ENCODE measurements at regions not wholly inside any gene's neighbourhood (a gene's known extent, or its start where the extent isn't known, plus 50 kb on each side); places are given as distances from the start of the nearest gene placed in this dataset.

DNA sequence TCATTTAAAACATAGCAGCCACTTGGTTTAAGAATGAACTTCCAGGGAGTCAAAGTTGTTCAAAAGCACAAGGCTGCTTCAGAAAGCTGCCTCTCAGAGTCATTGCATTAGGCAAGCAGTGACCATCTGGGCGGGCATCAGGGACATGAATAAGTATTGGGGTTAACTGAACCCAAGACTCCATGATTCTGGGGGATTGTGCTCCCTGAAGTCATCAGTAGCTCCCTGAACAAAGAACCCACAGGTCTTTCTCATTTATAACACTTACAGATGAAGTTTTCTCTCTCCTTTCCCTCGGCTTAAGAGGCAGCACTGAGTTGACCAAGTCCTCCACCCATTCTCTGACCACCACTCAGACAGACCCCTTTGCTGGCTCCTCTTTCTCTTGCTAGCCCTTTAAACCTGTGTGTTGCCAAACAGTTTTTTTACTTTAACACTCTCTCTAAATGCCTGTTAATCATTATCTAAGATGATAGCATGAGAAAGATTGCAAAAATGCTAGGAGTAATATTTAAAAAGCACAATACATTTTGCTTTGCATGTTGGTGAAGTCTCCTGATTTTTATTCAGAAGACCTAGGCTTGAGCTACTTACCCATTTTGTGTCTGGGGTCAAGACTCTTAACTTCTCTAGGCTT, 77.0 kb upstream of the ARHGAP29 start:
- ChIA-PET CTCF (no interaction called here), POLR2A (no interaction called here)
- no peaks in the 10 kb centered on the region for H3K4me1 ChIP-seq (ENCODE audit: control extremely low read depth in 1 of 4, control insufficient read depth in 4 of 4, insufficient read depth in 4 of 4, low read length in 3 of 4)
- WGBS (ENCODE audit: insufficient coverage): 100% methylated on average over 2 of the region's 2 CpGs
- no peak for DNase-seq
- no peak overlapping the region for H3K27ac ChIP-seq (ENCODE audit: insufficient read depth in 1 of 2, low read depth in 1 of 2, low read length in 2 of 2, poor library complexity in 1 of 2, severe bottlenecking in 2 of 2)
- H3K9me3 ChIP-seq (ENCODE audit: control extremely low read depth in 1 of 5, control insufficient read depth in 4 of 5, insufficient read depth in 2 of 5, low read depth in 1 of 5, low read length in 4 of 5): peaks cover 0 to 3% (median 0%) of the 10 kb centered on the region in 5 experiments
- no peak overlapping the region for H3K4me3 ChIP-seq (ENCODE audit: control insufficient read depth in 1 of 7, extremely low read depth in 1 of 7, insufficient read depth in 4 of 7, low read depth in 2 of 7, low read length in 6 of 7)
- H3K27me3 ChIP-seq (replicated peaks in 2 of 5; ENCODE audit: control insufficient read depth in 4 of 5, insufficient read depth in 5 of 5, low read length in 4 of 5): no peaks in the 10 kb centered on the region
- H3K36me3 ChIP-seq (ENCODE audit: control insufficient read depth in 4 of 4, insufficient read depth in 4 of 4, low read length in 3 of 4): no peaks in the 10 kb centered on the region

DNA sequence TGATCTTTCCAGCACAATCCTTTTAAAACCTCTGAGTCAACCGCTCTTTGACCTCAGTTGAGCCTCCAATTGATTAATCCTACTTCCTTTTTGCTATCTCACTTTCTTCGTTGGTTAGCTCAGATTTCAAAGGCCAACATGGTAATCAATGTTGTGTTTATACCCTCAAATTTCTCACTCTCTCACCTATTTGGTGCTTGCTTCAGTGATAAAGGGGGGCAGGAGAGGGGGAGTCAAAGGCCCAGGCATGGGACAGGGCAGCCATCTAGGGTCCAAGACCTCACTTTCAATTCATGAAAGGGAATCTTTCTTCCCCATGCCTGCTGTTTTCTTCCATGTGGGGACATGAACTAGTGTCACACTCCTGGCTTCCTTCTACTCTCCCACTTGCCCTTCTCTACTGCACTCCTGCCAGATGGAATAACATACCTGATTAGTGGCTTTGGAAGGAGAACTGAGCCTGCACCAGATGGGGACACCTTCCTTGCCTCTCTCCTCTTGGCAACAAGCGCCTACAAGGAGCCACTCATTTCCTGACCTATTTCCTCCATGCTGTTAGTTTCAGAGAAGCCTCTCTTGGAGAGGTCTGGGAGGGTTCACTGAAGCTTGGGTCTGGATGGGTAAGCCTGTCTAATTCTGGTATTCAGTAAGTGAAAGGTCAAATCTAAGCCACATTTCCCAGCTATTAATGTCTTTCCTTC, 73.3 kb upstream of the ARHGAP29 start:
- Histone ChIP-seq H3K4me1 (ENCODE audit: control extremely low read depth in 1 of 4, control insufficient read depth in 4 of 4, insufficient read depth in 4 of 4, low read length in 3 of 4) (no peaks in the 10 kb centered on the region), H3K4me3 (ENCODE audit: control insufficient read depth in 1 of 7, extremely low read depth in 1 of 7, insufficient read depth in 4 of 7, low read depth in 2 of 7, low read length in 6 of 7) (no peak overlapping the region), H3K27ac (ENCODE audit: insufficient read depth in 1 of 2, low read depth in 1 of 2, low read length in 2 of 2, poor library complexity in 1 of 2, severe bottlenecking in 2 of 2) (no peak overlapping the region), H3K27me3 (replicated peaks in 2 of 5; ENCODE audit: control insufficient read depth in 4 of 5, insufficient read depth in 5 of 5, low read length in 4 of 5) (no peaks in the 10 kb centered on the region), H3K9me3 (ENCODE audit: control extremely low read depth in 1 of 5, control insufficient read depth in 4 of 5, insufficient read depth in 2 of 5, low read depth in 1 of 5, low read length in 4 of 5) (peaks cover 0 to 3% (median 0%) of the 10 kb centered on the region in 5 experiments), H3K36me3 (ENCODE audit: control insufficient read depth in 4 of 4, insufficient read depth in 4 of 4, low read length in 3 of 4) (no peaks in the 10 kb centered on the region)
- WGBS (ENCODE audit: insufficient coverage): 100% methylated on average over 1 of the region's 3 CpGs
- POLR2A ChIA-PET: no interaction called here
- CTCF ChIA-PET: no interaction called here
- no peak for DNase-seq

DNA sequence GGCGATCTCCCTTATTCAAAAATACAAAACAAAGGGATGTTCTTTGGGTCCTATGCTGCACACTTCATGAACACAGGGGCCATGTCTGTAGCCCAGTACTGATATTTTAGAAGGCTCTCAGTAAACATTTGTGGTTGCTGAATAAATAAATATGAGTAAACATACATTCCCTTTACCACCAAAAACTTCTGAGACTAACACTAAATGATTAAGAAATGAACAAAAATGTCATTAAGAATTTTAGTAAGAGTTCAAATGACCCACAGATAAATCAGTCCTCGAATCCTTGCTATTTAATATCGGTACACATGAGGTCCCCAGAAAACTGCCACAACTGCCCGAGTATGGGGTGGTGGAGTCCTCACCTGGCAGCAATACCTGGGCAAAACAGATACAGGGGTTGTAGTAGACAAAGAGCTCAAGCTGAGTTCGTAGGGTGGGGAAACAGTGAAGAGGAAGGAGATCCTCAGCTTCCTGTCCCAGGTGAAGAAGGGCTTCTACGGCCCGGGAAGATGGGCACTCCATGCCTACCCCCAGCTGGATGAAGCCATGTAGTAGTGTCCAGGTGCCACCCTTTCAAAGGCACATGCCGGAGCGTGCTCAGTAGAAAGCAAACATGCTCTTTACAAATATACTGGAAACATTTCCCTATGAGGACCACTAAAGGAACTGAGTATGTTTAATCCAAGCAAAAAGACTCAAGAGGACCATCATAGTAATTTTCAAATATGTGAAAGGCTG, 72.6 kb upstream of the ARHGAP29 start:
- H3K36me3 ChIP-seq (ENCODE audit: control insufficient read depth in 4 of 4, insufficient read depth in 4 of 4, low read length in 3 of 4): no peaks in the 10 kb centered on the region
- peaks cover 0 to 3% (median 0%) of the 10 kb centered on the region in 5 experiments for H3K9me3 ChIP-seq (ENCODE audit: control extremely low read depth in 1 of 5, control insufficient read depth in 4 of 5, insufficient read depth in 2 of 5, low read depth in 1 of 5, low read length in 4 of 5)
- DNase-seq: no peak
- no peaks in the 10 kb centered on the region for H3K27me3 ChIP-seq (replicated peaks in 2 of 5; ENCODE audit: control insufficient read depth in 4 of 5, insufficient read depth in 5 of 5, low read length in 4 of 5)
- H3K4me1 ChIP-seq (ENCODE audit: control extremely low read depth in 1 of 4, control insufficient read depth in 4 of 4, insufficient read depth in 4 of 4, low read length in 3 of 4): no peaks in the 10 kb centered on the region
- CTCF ChIA-PET: interaction anchor here (0.6 kb wide), 1 partner anchor 1327 kb away, joined by 4 read pairs; no protein-coding TSS in a partner anchor
- POLR2A ChIA-PET: no interaction called here
- 98% methylated on average over 7 of the region's 9 CpGs for WGBS (ENCODE audit: insufficient coverage)
- no peak overlapping the region for H3K27ac ChIP-seq (ENCODE audit: insufficient read depth in 1 of 2, low read depth in 1 of 2, low read length in 2 of 2, poor library complexity in 1 of 2, severe bottlenecking in 2 of 2)
- no peak overlapping the region for H3K4me3 ChIP-seq (ENCODE audit: control insufficient read depth in 1 of 7, extremely low read depth in 1 of 7, insufficient read depth in 4 of 7, low read depth in 2 of 7, low read length in 6 of 7)

GRCh38 chr1:94309216-94309615, 71.8 kb upstream of the ARHGAP29 start:
- ChIA-PET CTCF (interaction anchor here (0.6 kb wide), 1 partner anchor 1326 kb away, joined by 4 read pairs; no protein-coding TSS in a partner anchor), POLR2A (no interaction called here)
- H3K4me3 ChIP-seq (ENCODE audit: control insufficient read depth in 1 of 7, extremely low read depth in 1 of 7, insufficient read depth in 4 of 7, low read depth in 2 of 7, low read length in 6 of 7): no peak overlapping the region
- no peak for DNase-seq
- peaks cover 0 to 3% (median 0%) of the 10 kb centered on the region in 5 experiments for H3K9me3 ChIP-seq (ENCODE audit: control extremely low read depth in 1 of 5, control insufficient read depth in 4 of 5, insufficient read depth in 2 of 5, low read depth in 1 of 5, low read length in 4 of 5)
- no peaks in the 10 kb centered on the region for H3K27me3 ChIP-seq (replicated peaks in 2 of 5; ENCODE audit: control insufficient read depth in 4 of 5, insufficient read depth in 5 of 5, low read length in 4 of 5)
- peaks cover 0 to under 1% (median 0%) of the 10 kb centered on the region in 4 experiments for H3K4me1 ChIP-seq (ENCODE audit: control extremely low read depth in 1 of 4, control insufficient read depth in 4 of 4, insufficient read depth in 4 of 4, low read length in 3 of 4)
- no peak overlapping the region for H3K27ac ChIP-seq (ENCODE audit: insufficient read depth in 1 of 2, low read depth in 1 of 2, low read length in 2 of 2, poor library complexity in 1 of 2, severe bottlenecking in 2 of 2)
- 100% methylated on average over 2 of the region's 4 CpGs for WGBS (ENCODE audit: insufficient coverage)
- no peaks in the 10 kb centered on the region for H3K36me3 ChIP-seq (ENCODE audit: control insufficient read depth in 4 of 4, insufficient read depth in 4 of 4, low read length in 3 of 4)

GRCh38 chr1:94306521-94306920, 69.1 kb upstream of the ARHGAP29 start:
- Histone ChIP-seq H3K27me3 (replicated peaks in 2 of 5; ENCODE audit: control insufficient read depth in 4 of 5, insufficient read depth in 5 of 5, low read length in 4 of 5) (no peaks in the 10 kb centered on the region), H3K27ac (ENCODE audit: insufficient read depth in 1 of 2, low read depth in 1 of 2, low read length in 2 of 2, poor library complexity in 1 of 2, severe bottlenecking in 2 of 2) (no peak overlapping the region), H3K4me3 (ENCODE audit: control insufficient read depth in 1 of 7, extremely low read depth in 1 of 7, insufficient read depth in 4 of 7, low read depth in 2 of 7, low read length in 6 of 7) (no peak overlapping the region), H3K9me3 (ENCODE audit: control extremely low read depth in 1 of 5, control insufficient read depth in 4 of 5, insufficient read depth in 2 of 5, low read depth in 1 of 5, low read length in 4 of 5) (peaks cover 0 to 3% (median 0%) of the 10 kb centered on the region in 5 experiments), H3K4me1 (ENCODE audit: control extremely low read depth in 1 of 4, control insufficient read depth in 4 of 4, insufficient read depth in 4 of 4, low read length in 3 of 4) (peaks cover 0 to 23% (median 16%) of the 10 kb centered on the region in 4 experiments), H3K36me3 (ENCODE audit: control insufficient read depth in 4 of 4, insufficient read depth in 4 of 4, low read length in 3 of 4) (no peaks in the 10 kb centered on the region)
- ChIA-PET POLR2A (no interaction called here), CTCF (no interaction called here)
- WGBS (ENCODE audit: insufficient coverage): no CpG with 5 or more reads among the region's 1 CpG
- DNase-seq: no peak

DNA sequence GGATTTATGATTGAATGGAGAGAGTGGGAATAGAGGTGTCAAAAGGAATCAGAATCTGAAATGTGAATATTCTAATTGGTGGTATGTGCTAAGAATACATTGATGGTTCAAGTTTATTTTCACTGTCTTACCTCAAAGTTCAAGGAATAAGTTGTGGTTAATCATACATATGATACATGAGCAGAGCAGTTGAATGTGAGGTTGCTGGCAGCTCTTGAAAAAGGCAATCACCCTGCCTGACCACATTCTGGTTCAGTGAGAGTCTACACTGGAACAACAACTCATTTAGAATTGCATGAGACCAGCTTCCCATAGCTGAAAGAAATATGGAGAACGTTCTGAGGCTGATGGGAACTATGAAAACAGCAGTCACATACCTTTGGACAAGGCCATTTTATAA, 68.3 kb upstream of the ARHGAP29 start:
- H3K4me1 ChIP-seq (ENCODE audit: control extremely low read depth in 1 of 4, control insufficient read depth in 4 of 4, insufficient read depth in 4 of 4, low read length in 3 of 4): peaks cover 0 to 23% (median 16%) of the 10 kb centered on the region in 4 experiments
- ChIA-PET CTCF (no interaction called here), POLR2A (no interaction called here)
- WGBS (ENCODE audit: insufficient coverage): 100% methylated on average over 1 of the region's 1 CpG
- no peak overlapping the region for H3K4me3 ChIP-seq (ENCODE audit: control insufficient read depth in 1 of 7, extremely low read depth in 1 of 7, insufficient read depth in 4 of 7, low read depth in 2 of 7, low read length in 6 of 7)
- no peak overlapping the region for H3K27ac ChIP-seq (ENCODE audit: insufficient read depth in 1 of 2, low read depth in 1 of 2, low read length in 2 of 2, poor library complexity in 1 of 2, severe bottlenecking in 2 of 2)
- H3K27me3 ChIP-seq (replicated peaks in 2 of 5; ENCODE audit: control insufficient read depth in 4 of 5, insufficient read depth in 5 of 5, low read length in 4 of 5): no peaks in the 10 kb centered on the region
- peaks cover 0 to 1% (median 0%) of the 10 kb centered on the region in 5 experiments for H3K9me3 ChIP-seq (ENCODE audit: control extremely low read depth in 1 of 5, control insufficient read depth in 4 of 5, insufficient read depth in 2 of 5, low read depth in 1 of 5, low read length in 4 of 5)
- no peaks in the 10 kb centered on the region for H3K36me3 ChIP-seq (ENCODE audit: control insufficient read depth in 4 of 4, insufficient read depth in 4 of 4, low read length in 3 of 4)
- DNase-seq: no peak

DNA sequence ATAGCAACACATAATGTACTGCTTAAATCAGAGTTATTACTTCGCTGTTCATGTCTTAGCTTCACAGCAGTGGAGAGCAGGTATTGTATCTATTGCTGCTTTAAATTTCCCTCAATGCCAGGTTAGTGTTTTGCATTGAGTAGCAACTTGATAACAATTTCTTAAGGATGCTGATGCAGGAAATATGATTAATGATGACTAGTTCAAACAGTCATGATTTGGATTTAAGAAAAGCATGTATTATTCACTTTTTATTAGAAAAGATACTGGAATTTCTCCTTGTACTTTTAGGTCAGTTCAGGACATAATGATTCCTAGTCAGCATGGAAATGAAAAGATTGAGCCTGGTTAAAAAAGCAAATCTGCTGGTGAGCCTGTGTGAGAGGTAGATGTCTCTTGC, 67.2 kb upstream of the ARHGAP29 start:
- Histone ChIP-seq H3K27me3 (replicated peaks in 2 of 5; ENCODE audit: control insufficient read depth in 4 of 5, insufficient read depth in 5 of 5, low read length in 4 of 5) (no peaks in the 10 kb centered on the region), H3K27ac (ENCODE audit: insufficient read depth in 1 of 2, low read depth in 1 of 2, low read length in 2 of 2, poor library complexity in 1 of 2, severe bottlenecking in 2 of 2) (no peak overlapping the region), H3K4me1 (ENCODE audit: control extremely low read depth in 1 of 4, control insufficient read depth in 4 of 4, insufficient read depth in 4 of 4, low read length in 3 of 4) (peaks cover 0 to 23% (median 16%) of the 10 kb centered on the region in 4 experiments), H3K4me3 (ENCODE audit: control insufficient read depth in 1 of 7, extremely low read depth in 1 of 7, insufficient read depth in 4 of 7, low read depth in 2 of 7, low read length in 6 of 7) (no peak overlapping the region), H3K36me3 (ENCODE audit: control insufficient read depth in 4 of 4, insufficient read depth in 4 of 4, low read length in 3 of 4) (no peaks in the 10 kb centered on the region), H3K9me3 (ENCODE audit: control extremely low read depth in 1 of 5, control insufficient read depth in 4 of 5, insufficient read depth in 2 of 5, low read depth in 1 of 5, low read length in 4 of 5) (no peaks in the 10 kb centered on the region)
- 100% methylated on average over 1 of the region's 1 CpG for WGBS (ENCODE audit: insufficient coverage)
- DNase-seq: no peak
- ChIA-PET CTCF (no interaction called here), POLR2A (no interaction called here)
